SK-N-SH (cell line): ENCODE measurements at regions not wholly inside any gene's neighbourhood (a gene's known extent, or its start where the extent isn't known, plus 50 kb on each side); places are given as distances from the start of the nearest gene placed in this dataset.

Experiments
- CTCF ChIA-PET: fragments of 300-600, 350-600 bp; formaldehyde crosslinking; extraction: SDS; loops from one replicate; lab custom pipeline; 2021; lab: Yijun Ruan, JAX
- POLR2A ChIA-PET: fragments of 350-600 bp; sonication (Branson Sonifier 250); formaldehyde crosslinking; extraction: SDS; loops from one replicate; lab custom pipeline; 2020; ENCODE audit warnings: antibody characterized with exemption, inconsistent platforms; lab: Yijun Ruan, JAX
- DNase-seq: peaks from one replicate; pipeline ENCODE4 v3.0.0; 2012
- H2AFZ ChIP-seq: fragments of 200-600 bp; sonication (generic); 2 replicates; pipeline ENCODE4 v1.8.1; 2016; ENCODE audit warnings: antibody characterized with exemption, mild to moderate bottlenecking, low read depth
- H3F3A ChIP-seq: fragments of 200-600 bp; sonication (generic); replicated peaks from 2 replicates; pipeline ENCODE3; 2016; ENCODE audit warnings: antibody characterized with exemption, mild to moderate bottlenecking; ENCODE audit not compliant: insufficient read depth
- H3K27ac ChIP-seq, 2 experiments: fragments of 200-500 bp in 1 of 2; fragments of 200-600 bp in 1 of 2; sonication (Bioruptor generic) in 1 of 2; sonication (generic), shearing (Covaris generic) in 1 of 2; 2 replicates each; pipeline versions ENCODE4 v1.5.1 to v1.6.1; 2014 to 2016; ENCODE audit warnings: low read depth in 2 of 2, inconsistent platforms in 1 of 2, low read length in 1 of 2, mild to moderate bottlenecking in 1 of 2, mixed read lengths in 1 of 2
- H3K27me3 ChIP-seq: fragments of 200-600 bp; sonication (generic), shearing (Covaris generic); 2 replicates; pipeline ENCODE4 v1.6.1; 2016; ENCODE audit warnings: mixed run types; ENCODE audit not compliant: insufficient read depth
- H3K36me3 ChIP-seq, 2 experiments: fragments of 200-500 bp in 1 of 2; fragments of 200-600 bp in 1 of 2; sonication (Bioruptor generic) in 1 of 2; sonication (generic) in 1 of 2; replicated peaks in 1 of 2; 2 replicates each; pipeline versions ENCODE3 to v1.5.1; 2014 to 2016; ENCODE audit warnings: low read length in 1 of 2, mild to moderate bottlenecking in 1 of 2; ENCODE audit not compliant: insufficient read depth in 2 of 2, control insufficient read depth in 1 of 2
- H3K4me1 ChIP-seq, 2 experiments: fragments of 200-500 bp in 1 of 2; fragments of 200-600 bp in 1 of 2; sonication (Bioruptor generic) in 1 of 2; sonication (generic), shearing (Covaris generic) in 1 of 2; 2 replicates each; pipeline versions ENCODE4 v1.5.1 to v1.6.1; 2014 to 2016; ENCODE audit warnings: low read depth in 1 of 2, low read length in 1 of 2, mixed run types in 1 of 2; ENCODE audit not compliant: insufficient read depth in 2 of 2, control insufficient read depth in 1 of 2
- H3K4me2 ChIP-seq: fragments of 200-600 bp; sonication (generic), shearing (Covaris generic); 2 replicates; pipeline ENCODE4 v1.6.1; 2017; ENCODE audit warnings: mixed run types
- H3K4me3 ChIP-seq, 2 experiments: fragments of 200-500 bp in 1 of 2; fragments of 200-600 bp in 1 of 2; sonication (Bioruptor generic) in 1 of 2; sonication (generic), shearing (Covaris generic) in 1 of 2; 2 replicates each; pipeline versions ENCODE4 v1.5.1 to v1.8.1; 2014 to 2016; ENCODE audit warnings: low read depth in 2 of 2, inconsistent platforms in 1 of 2, low read length in 1 of 2, mild to moderate bottlenecking in 1 of 2, mixed read lengths in 1 of 2, moderate library complexity in 1 of 2
- H3K79me2 ChIP-seq: fragments of 200-600 bp; sonication (generic); 2 replicates; pipeline ENCODE4 v1.8.1; 2017; ENCODE audit warnings: mild to moderate bottlenecking; ENCODE audit not compliant: insufficient read depth
- H3K9ac ChIP-seq: fragments of 200-600 bp; sonication (generic); 2 replicates; pipeline ENCODE4 v1.6.1; 2017; ENCODE audit warnings: mixed run types
- H3K9me2 ChIP-seq: fragments of 200-600 bp; sonication (generic); 2 replicates; pipeline ENCODE4 v1.6.1; 2017; ENCODE audit warnings: mixed run types
- H3K9me3 ChIP-seq: fragments of 200-600 bp; sonication (generic); 2 replicates; pipeline ENCODE4 v1.6.1; 2017; ENCODE audit warnings: mixed run types, mild to moderate bottlenecking, moderate library complexity
- H4K20me1 ChIP-seq: fragments of 200-600 bp; sonication (generic); 2 replicates; pipeline ENCODE4 v1.6.1; 2017; ENCODE audit warnings: mild to moderate bottlenecking, mixed run types; ENCODE audit not compliant: insufficient read depth
- CHD2 ChIP-seq: fragments of 150-350 bp; IDR thresholded peaks from 2 replicates; pipeline ENCODE4 v1.6.1; 2018; ENCODE audit warnings: low read length; ENCODE audit not compliant: partially characterized antibody
- CTCF ChIP-seq: fragments of 200-600 bp; sonication (generic); IDR thresholded peaks from 2 replicates; pipeline ENCODE4 v1.6.1; 2017; ENCODE audit warnings: antibody characterized with exemption, mild to moderate bottlenecking, moderate library complexity
- ELF1 ChIP-seq: IDR thresholded peaks from 2 replicates; pipeline ENCODE4 v1.4.0; 2012
- EP300 ChIP-seq, 2 experiments: IDR thresholded peaks; 2 replicates each; pipeline versions ENCODE4 v1.4.0 to v1.6.1; 2012; ENCODE audit warnings: borderline replicate concordance in 1 of 2, low read depth in 1 of 2, low read length in 1 of 2
- EZH2phosphoT487 ChIP-seq: fragments of 200-600 bp; sonication (generic); IDR thresholded peaks from 2 replicates; pipeline ENCODE4 v1.6.1; 2017; ENCODE audit warnings: low read depth, mixed run types, mild to moderate bottlenecking, antibody characterized with exemption, moderate library complexity, borderline replicate concordance
- FOXM1 ChIP-seq: IDR thresholded peaks from 2 replicates; pipeline ENCODE4 v1.4.0; 2012; ENCODE audit warnings: low read depth, mild to moderate bottlenecking
- GATA2 ChIP-seq: sonication (generic); formaldehyde crosslinking; IDR thresholded peaks from 2 replicates; pipeline ENCODE4 v1.5.0; 2020; ENCODE audit warnings: mild to moderate bottlenecking, missing genetic modification reagents
- JUND ChIP-seq: IDR thresholded peaks from 2 replicates; pipeline ENCODE4 v1.4.0; 2012
- MEF2A ChIP-seq: IDR thresholded peaks from 2 replicates; pipeline ENCODE4 v1.4.0; 2012; ENCODE audit warnings: low read depth, borderline replicate concordance
- PBX3 ChIP-seq: IDR thresholded peaks from 2 replicates; pipeline ENCODE4; 2012
- RCOR1 ChIP-seq: fragments of 150-350 bp; IDR thresholded peaks from 2 replicates; pipeline ENCODE4 v1.6.1; 2017; ENCODE audit warnings: antibody characterized with exemption, low read length
- REST ChIP-seq: IDR thresholded peaks from 2 replicates; pipeline ENCODE4 v1.6.1; 2012; ENCODE audit warnings: mild to moderate bottlenecking, low read depth, low read length, moderate library complexity
- RFX5 ChIP-seq: IDR thresholded peaks from 2 replicates; pipeline ENCODE4 v1.6.1; 2012; ENCODE audit warnings: mild to moderate bottlenecking, improper control_type of control experiment, low read length
- RXRA ChIP-seq: IDR thresholded peaks from 2 replicates; pipeline ENCODE4 v1.4.0; 2012; ENCODE audit warnings: low read depth, mild to moderate bottlenecking, borderline replicate concordance
- SIN3A ChIP-seq: IDR thresholded peaks from 2 replicates; pipeline ENCODE4 v1.6.1; 2012; ENCODE audit warnings: low read depth, mild to moderate bottlenecking, low read length, moderate library complexity, borderline replicate concordance
- TAF1 ChIP-seq: IDR thresholded peaks from 2 replicates; pipeline ENCODE4 v1.6.1; 2012; ENCODE audit warnings: low read depth, mild to moderate bottlenecking, low read length, moderate library complexity, borderline replicate concordance
- TEAD4 ChIP-seq: IDR thresholded peaks from 2 replicates; pipeline ENCODE4 v1.4.0; 2012; ENCODE audit warnings: mild to moderate bottlenecking, borderline replicate concordance; ENCODE audit not compliant: insufficient read depth
- WGBS: methylation state at CpG from one replicate; pipeline ENCODE4 v1.1.6; 2017; ENCODE audit warnings: low lambda C conversion rate; 5-methylcytosine and 5-hydroxymethylcytosine counted together

- TF ChIP-seq REST: no peak
- TF ChIP-seq CHD2: no peak
- TF ChIP-seq RXRA: no peak
- TF ChIP-seq TAF1: no peak
- TF ChIP-seq RCOR1: no peak
- TF ChIP-seq PBX3: no peak
- TF ChIP-seq GATA2 (CRISPR knock-in tag): no peak
- TF ChIP-seq TEAD4: no peak
- TF ChIP-seq SIN3A: no peak
- no peak for TF ChIP-seq EZH2phosphoT487
- TF ChIP-seq MEF2A: no peak
- no peak for TF ChIP-seq EP300 (IDR thresholded peaks at IDR 0.05; ENCODE audit: borderline replicate concordance in 1 of 2, low read depth in 1 of 2, low read length in 1 of 2)
- no peak for TF ChIP-seq CTCF
- no peak for TF ChIP-seq RFX5
- TF ChIP-seq FOXM1: no peak
- TF ChIP-seq JUND: no peak
- TF ChIP-seq ELF1: no peak
- H3F3A ChIP-seq: peaks cover 31% of the 10 kb centered on the region
- 100% methylated on average over 1 of the region's 1 CpG for WGBS
- POLR2A ChIA-PET: no interaction called here
- no peak overlapping the region for H3K4me2 ChIP-seq
- H3K27ac ChIP-seq: no peak overlapping the region
- no peaks in the 10 kb centered on the region for H4K20me1 ChIP-seq
- no peak overlapping the region for H3K4me3 ChIP-seq
- peaks cover 12% of the 10 kb centered on the region for H3K79me2 ChIP-seq
- H3K9ac ChIP-seq: no peak overlapping the region
- no peak for DNase-seq
- CTCF ChIA-PET: interaction anchor here (1.2 to 3.6 kb wide), 3 partner anchors 14 to 436 kb away, joined by 3 to 11 read pairs (median 10); no protein-coding TSS in a partner anchor
- H3K9me3 ChIP-seq: no peaks in the 10 kb centered on the region
- H3K36me3 ChIP-seq: peaks cover 0 to 10% of the 10 kb centered on the region in 2 experiments
- H3K9me2 ChIP-seq: no peaks in the 10 kb centered on the region
- H3K4me1 ChIP-seq: peaks cover 3 to 6% of the 10 kb centered on the region in 2 experiments; a peak in 3 of 4 replicates
- H3K27me3 ChIP-seq: no peaks in the 10 kb centered on the region
- no peak overlapping the region for H2AFZ ChIP-seq
These were observed 66.2 kb upstream of the BEND6 start for GRCh38 chr6:56888687-56889086.
